ENCODE measurements at regions not wholly inside any gene's neighbourhood (a gene's known extent, or its start where the extent isn't known, plus 50 kb on each side); places are given as distances from the start of the nearest gene placed in this dataset.

GRCh38 chr6:99019381-99019780 is 71.6 kb upstream of the FBXL4 start:
- TF ChIP-seq, protein P1, sequence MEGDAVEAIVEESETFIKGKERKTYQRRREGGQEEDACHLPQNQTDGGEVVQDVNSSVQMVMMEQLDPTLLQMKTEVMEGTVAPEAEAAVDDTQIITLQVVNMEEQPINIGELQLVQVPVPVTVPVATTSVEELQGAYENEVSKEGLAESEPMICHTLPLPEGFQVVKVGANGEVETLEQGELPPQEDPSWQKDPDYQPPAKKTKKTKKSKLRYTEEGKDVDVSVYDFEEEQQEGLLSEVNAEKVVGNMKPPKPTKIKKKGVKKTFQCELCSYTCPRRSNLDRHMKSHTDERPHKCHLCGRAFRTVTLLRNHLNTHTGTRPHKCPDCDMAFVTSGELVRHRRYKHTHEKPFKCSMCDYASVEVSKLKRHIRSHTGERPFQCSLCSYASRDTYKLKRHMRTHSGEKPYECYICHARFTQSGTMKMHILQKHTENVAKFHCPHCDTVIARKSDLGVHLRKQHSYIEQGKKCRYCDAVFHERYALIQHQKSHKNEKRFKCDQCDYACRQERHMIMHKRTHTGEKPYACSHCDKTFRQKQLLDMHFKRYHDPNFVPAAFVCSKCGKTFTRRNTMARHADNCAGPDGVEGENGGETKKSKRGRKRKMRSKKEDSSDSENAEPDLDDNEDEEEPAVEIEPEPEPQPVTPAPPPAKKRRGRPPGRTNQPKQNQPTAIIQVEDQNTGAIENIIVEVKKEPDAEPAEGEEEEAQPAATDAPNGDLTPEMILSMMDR (conservative IDR thresholded peaks at IDR 0.05 in 1 of 2, IDR thresholded peaks at IDR 0.05 in 1 of 2; ENCODE audit: extremely low read depth in 1 of 2, insufficient read depth in 1 of 2, low read depth in 1 of 2, low read length in 2 of 2), result no peak
- TF ChIP-seq EZH2 (IDR thresholded peaks at IDR 0.05; ENCODE audit: borderline replicate concordance, low read length), result no peak
